ENCODE measurements at regions not wholly inside any gene's neighbourhood (a gene's known extent, or its start where the extent isn't known, plus 50 kb on each side); places are given as distances from the start of the nearest gene placed in this dataset.
"Not testable (repeated sequence)": the region's sequence is repeated elsewhere in the genome, so short reads cannot be mapped to it uniquely, and the experiment has no call there.

DNA sequence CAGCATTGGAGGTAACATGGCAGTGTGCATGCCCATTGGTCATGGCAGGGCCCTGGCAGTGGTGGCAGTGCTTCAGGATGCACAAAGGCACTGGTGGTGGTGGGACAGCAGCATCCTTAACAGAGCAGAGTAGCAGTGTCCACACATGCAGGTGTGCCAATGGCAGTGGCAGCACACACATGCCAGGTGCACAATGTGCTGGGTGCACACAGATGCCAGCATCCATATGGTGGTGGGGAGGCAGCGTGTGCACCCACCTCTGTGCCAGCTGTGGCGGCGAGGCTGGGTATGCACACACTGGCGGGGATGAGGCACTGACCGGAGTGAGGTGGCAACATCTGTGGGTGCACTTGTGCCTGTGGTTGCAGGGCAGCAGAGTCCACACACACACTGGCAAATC, 150.6 kb downstream of the SI start:
- DNase-seq: no peak

- DNase-seq: no peak
Measured at GRCh38 chr3:164918905-164919304, 159.4 kb downstream of the SI start.

DNA sequence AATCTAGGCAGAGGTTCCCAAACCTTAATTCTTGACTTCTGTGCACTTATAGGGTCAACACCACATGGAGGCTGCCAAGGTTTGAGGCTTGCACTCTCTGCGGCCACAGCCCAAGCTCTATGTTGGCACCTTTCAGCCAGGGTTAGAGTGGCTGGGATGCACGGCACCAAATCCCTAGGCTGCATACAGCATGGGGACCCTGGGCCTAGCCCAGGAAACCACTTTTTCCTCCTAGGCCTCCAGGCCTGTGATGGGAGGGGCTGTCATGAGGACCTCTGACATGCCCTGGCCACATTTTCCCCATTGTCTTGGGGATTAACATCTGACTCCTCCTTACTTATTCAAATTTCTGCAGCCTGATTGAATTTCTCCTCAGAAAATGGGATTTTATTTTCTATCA, 165.4 kb downstream of the SI start:
- no peak for DNase-seq

GRCh38 chr3:164903820-164904451, 174.4 kb downstream of the SI start:
- no peak for DNase-seq

DNA sequence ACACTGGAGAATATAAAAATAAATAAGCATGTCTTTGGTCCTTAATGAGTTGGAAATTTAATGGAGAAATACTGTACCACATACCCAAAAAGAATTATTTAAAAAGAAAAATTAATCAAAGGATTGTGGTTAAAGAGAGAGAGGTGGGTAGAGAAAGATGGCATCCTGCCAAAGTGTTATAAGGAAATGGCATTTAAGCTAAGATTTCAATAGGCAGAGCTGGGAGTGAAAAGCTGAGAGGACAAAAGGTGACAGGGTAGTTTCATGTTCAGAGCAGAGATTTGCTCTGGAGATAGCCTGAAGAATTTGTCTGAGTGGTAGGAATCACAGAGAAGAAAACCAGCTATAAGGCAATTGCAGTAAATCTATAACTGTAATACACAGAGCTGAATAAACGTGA, 181.0 kb downstream of the SI start:
- DNase-seq: no peak

DNA sequence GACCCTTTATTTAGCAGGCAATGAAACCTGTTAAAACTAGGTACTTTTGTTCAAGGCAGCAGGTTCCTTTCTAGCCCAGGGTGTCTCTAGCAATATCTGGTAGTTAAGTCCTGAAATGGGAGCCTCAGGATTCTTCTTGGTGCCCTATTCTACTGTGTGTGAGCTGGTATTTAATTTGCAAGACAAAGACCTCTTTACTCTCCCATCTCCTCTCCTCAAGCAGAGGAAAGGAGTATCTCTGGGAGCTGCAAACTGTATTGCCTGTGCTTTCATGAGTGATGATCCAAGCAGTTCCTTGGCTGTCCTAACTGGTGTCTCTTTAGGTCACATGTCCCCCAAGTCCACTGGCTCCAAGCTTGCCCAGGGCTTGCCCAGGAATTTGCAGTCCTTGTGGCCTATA, 188.2 kb downstream of the SI start:
- DNase-seq: no peak

DNA sequence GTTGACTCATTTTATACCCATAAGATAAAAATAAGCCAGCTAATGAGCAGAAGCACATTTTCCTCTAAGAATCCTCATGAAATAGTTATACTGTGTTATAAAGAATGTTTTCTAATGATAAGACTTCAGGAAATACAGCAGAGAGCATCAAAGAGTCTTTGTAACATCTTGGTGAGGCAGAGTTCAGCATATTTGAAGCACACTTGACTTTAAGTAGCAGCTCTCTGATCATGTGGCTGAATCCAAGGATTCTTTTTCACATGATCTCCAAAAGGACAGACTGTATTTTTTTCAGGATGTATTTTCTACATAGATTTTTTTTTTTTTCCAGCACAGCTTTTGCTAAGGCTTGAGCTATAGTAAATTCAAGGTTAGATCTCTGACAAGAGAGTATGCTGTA, 195.1 kb downstream of the SI start:
- DNase-seq: no peak

GRCh38 chr3:164879201-164879600, 199.1 kb downstream of the SI start:
- DNase-seq: no peak

DNA sequence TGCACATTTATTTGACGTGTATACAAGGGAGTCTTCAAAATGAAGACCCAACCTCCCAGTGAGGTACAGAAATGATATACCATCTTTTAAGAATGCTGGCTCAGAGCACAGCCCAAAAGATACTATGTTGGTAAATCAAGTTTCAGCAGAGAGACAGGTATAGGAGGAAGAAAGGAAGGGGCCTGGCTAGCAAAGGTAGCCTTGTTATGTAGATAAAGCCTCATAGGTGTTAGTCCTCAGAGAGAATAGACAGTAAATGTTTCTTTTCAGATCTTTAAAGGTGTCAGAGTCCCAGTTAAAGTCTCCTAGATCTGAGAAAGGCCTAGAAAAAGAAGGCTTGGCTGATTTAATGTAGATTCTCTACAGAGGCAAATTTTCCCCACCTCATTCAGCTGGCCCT, 213.8 kb downstream of the SI start:
- no peak for DNase-seq

- DNase-seq: no peak
Measured at GRCh38 chr3:164852866-164853265, 225.4 kb downstream of the SI start.

DNA sequence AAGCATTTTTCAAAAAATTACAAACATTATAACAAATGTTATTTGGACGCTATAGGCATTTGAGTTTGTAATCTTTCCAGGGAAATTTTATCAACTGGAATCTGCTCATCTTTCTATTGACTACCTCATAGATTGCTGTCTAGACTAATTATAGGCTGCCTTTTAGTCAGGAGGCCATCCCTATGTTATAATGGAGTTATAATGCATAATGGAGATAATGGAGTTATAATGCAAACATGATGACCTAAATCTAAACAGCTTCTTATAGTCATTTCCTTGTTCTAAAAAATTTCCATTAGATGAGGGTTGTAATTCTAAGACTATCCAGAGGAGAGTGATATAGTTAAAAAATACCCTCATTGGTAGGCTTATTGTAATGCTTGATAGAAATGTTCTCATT, 226.4 kb downstream of the SI start:
- no peak for DNase-seq

- DNase-seq: no peak
Measured at GRCh38 chr3:164851204-164851603, 227.1 kb downstream of the SI start.

DNA sequence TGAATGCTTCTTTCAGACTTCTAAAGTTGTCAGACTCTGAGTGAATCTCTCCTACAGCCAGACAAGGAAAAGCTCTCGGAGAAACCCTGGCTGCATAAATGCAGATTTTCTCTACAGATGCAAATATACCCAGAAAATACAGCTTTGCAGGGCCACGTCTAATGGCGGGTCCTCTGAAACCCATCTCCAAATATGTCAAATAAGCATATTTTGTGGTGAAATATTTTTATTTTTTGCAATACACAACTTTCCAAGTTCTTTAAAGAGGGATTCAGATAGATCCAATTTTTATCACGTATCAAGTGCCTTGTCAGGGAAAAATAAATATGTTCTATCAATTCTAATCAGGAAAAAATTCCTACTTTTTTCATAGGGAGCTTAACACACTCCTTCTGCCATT, 229.4 kb downstream of the SI start:
- no peak for DNase-seq

- DNase-seq: no peak
Measured at GRCh38 chr3:164845739-164846138, 232.6 kb downstream of the SI start.

GRCh38 chr3:164832216-164832615, 246.1 kb downstream of the SI start:
- no peak for DNase-seq

DNA sequence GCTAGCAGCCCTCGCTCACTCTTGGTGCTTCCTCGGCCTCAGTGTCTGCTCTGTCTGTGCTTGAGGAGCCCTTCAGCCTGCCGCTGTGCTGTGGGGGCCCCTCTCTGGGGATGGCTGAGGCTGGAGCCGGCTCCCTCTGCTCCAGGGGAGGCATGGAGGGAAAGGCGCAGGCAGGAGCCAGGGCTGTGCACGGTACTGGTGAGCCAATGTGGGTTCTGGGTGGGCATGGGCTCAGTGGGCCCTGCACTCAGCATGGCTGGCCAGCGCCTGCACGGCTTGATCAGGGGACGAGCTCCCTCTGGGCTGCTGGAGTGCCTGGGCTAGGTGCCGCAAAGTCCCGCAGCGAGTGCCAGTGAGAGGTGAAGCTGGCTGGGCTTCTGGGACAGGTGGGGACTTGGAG, 260.0 kb downstream of the SI start:
- DNase-seq: no peak

GRCh38 chr3:164814106-164814505, 264.2 kb downstream of the SI start:
- DNase-seq: no peak

- DNase-seq: no peak
Measured at GRCh38 chr3:164812042-164812441, 266.3 kb downstream of the SI start.

- no peak for DNase-seq
Measured at GRCh38 chr3:164806188-164806587, 272.1 kb downstream of the SI start.

DNA sequence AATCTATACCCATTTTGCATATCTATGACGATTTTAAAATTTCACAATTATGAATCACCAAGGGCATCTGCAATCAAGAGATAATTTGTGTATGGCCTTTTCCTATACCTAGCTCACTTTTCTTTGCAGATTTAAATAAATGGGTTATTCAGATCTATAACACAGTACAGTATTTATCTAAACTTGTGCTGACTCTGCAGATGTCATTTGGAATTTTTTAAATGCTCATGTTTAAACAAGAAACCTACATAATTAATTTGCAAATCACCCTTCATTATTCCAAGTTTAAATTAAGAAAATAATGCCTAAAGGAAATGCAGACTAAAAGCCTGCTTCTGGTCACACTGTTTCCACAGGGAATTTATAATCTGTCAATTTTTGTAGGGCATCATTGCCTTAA, 284.2 kb downstream of the SI start:
- no peak for DNase-seq

- no peak for DNase-seq
Measured at GRCh38 chr3:164791263-164791662, 287.0 kb downstream of the SI start.

DNA sequence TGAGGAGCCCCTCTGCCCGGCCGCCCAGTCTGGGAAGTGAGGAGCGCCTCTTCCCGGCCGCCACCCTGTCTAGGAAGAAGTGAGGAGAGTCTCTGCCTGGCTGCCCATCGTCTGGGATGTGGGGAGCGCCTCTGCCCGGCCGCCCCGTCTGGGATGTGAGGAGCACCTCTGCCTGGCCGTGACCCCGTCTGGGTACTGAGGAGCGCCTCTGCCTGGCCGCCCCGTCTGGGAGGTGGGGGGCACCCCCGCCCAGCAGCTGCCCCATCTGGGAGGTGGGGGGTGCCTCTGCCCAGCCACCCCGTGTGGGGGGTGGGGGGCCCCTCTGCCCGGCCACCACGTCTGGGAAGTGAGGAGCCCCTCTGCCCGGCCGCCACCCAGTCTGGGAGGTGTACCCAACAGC, 293.9 kb downstream of the SI start:
- DNase-seq: not testable (repeated sequence)

DNA sequence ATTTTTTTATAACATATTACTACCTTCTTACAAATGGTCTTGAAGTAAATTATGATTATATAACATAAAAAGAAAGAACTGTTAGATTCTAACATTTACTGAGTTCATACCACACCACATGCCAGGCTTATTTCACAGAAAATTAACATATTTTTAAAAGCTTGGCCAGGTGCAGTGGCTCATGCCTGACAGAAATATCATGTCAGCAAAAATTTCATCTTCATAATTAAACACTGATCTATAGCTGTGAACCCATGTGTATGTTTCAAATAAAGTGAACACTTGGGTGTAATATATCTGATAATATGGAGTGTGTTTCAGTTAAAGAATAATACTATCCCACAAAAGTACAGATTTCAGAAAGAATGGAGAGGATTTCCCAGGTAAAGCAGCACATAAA, 296.5 kb downstream of the SI start:
- no peak for DNase-seq

DNA sequence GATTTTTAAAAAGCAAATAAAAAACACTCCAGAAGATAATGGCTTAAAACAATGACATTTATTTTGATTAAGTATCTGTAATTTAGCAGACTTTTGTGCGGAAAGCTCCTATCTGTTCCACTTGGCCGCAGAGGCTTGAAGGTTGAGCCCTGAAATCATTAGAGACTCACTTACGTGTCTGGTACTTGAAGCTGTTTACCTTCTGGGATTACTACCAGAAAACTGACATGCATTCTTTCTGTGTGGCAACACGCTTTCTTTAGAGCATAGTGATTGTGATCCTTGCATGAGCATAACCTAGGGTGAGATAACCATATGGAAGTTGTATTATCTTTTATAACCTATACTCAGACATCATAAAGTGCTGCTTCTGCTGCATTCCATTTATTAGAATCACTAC, 298.5 kb downstream of the SI start:
- no peak for DNase-seq

- DNase-seq: no peak
Measured at GRCh38 chr3:164752812-164753211, 325.5 kb downstream of the SI start.

DNA sequence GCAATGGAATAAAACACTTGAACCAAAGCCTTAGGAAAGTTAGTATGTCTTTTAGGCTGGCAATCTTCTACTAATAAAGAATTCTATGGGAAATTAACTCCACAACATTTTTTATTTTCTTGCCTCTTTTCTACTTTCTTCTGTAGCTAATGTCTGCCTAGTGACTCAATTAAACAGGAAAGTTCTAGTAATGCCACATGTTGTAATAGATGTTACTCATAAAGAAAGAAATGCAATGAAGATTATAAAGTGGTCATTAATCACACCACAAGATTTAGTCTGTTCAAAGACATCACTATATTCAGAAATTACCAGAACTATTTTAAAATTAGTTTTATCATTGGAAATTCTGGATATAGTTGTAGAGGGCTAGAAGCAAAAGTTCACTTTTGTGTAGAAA, 329.7 kb downstream of the SI start:
- no peak for DNase-seq
